ENCODE measurements at regions not wholly inside any gene's neighbourhood (a gene's known extent, or its start where the extent isn't known, plus 50 kb on each side); places are given as distances from the start of the nearest gene placed in this dataset.

DNA sequence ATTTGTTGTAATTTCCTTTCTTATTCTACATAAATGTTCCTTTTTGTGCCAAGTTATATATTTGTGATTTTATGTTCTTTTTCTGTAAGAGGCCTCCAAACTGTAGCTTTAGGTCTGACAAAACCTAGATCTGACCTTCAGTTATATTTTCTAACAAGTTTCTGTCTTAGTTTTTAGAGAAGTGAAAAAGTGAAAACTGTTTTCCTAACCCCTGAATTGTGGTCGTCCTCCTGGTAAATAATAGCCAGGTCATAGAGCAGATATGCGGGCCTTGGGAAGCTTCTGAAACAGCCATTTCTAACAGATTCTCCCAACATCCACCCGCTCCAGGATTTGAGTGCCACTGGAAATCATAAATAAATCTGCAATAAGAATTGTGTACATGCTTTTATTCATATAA is 398.4 kb upstream of the CWC22 start:
- TF ChIP-seq TAF1 (IDR thresholded peaks at IDR 0.05; ENCODE audit: borderline replicate concordance, insufficient read depth, low read length) (no peak), FOXP2 (optimal IDR thresholded peaks at IDR 0.05; ENCODE audit: borderline replicate concordance, extremely low read depth, extremely low read length, insufficient read depth) (no peak), POLR2AphosphoS5 (IDR thresholded peaks at IDR 0.05; ENCODE audit: low read depth, low read length) (no peak), SIN3A (IDR thresholded peaks at IDR 0.05; ENCODE audit: borderline replicate concordance, insufficient read depth, low read length) (no peak)
- TF ChIP-seq, protein P1, sequence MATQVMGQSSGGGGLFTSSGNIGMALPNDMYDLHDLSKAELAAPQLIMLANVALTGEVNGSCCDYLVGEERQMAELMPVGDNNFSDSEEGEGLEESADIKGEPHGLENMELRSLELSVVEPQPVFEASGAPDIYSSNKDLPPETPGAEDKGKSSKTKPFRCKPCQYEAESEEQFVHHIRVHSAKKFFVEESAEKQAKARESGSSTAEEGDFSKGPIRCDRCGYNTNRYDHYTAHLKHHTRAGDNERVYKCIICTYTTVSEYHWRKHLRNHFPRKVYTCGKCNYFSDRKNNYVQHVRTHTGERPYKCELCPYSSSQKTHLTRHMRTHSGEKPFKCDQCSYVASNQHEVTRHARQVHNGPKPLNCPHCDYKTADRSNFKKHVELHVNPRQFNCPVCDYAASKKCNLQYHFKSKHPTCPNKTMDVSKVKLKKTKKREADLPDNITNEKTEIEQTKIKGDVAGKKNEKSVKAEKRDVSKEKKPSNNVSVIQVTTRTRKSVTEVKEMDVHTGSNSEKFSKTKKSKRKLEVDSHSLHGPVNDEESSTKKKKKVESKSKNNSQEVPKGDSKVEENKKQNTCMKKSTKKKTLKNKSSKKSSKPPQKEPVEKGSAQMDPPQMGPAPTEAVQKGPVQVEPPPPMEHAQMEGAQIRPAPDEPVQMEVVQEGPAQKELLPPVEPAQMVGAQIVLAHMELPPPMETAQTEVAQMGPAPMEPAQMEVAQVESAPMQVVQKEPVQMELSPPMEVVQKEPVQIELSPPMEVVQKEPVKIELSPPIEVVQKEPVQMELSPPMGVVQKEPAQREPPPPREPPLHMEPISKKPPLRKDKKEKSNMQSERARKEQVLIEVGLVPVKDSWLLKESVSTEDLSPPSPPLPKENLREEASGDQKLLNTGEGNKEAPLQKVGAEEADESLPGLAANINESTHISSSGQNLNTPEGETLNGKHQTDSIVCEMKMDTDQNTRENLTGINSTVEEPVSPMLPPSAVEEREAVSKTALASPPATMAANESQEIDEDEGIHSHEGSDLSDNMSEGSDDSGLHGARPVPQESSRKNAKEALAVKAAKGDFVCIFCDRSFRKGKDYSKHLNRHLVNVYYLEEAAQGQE (IDR thresholded peaks at IDR 0.05; ENCODE audit: insufficient read depth in 1 of 2, low read depth in 2 of 2, low read length in 2 of 2): no peak

DNA sequence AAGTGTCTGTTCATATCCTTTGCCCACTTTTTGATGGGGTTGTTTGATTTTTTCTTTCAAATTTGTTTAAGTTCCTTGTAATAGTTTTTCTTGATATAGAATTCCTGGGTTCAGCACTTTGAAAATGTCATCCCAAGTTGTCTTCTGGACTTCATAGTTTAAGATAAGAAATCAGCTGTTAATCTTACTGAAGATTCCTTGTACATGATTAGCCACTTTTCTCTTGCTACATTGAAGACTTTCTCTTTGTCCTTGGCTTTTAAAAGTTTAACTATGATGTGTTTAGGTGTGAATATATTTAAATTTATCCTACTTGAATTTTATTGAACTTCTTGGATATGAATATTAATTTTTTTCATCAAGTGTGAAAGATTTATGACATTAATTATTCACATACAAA is 387.2 kb upstream of the CWC22 start:
- no peak for TF ChIP-seq POLR2AphosphoS5 (IDR thresholded peaks at IDR 0.05; ENCODE audit: low read depth, low read length)

DNA sequence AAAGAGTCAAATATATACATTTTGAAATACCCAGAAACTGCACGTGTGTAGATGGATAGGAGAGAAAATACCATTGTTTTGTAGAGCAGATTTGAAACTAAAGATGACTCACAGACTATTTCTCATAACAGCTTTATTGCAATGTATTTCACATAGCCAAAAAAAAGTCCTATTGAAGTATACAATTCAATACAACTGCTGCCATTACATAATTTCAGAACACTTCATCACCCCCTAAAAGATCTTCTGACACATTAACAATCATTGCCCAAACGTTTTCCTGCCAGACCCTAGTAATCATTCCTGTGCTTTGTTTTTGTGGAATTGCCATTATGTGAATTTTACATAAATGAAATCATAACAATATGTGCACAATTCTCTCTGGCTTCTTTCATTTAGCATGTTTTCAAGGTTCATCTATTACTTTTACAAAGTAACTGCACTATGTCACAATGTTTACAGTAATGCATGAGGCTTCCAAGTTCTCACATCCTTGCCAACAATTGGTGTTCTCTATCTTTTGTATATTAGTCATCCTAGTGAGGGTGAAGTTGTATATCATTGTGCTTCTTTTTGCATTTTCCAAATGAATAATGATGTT is 378.6 kb upstream of the CWC22 start:
- TF ChIP-seq POLR2AphosphoS5 (IDR thresholded peaks at IDR 0.05; ENCODE audit: low read depth, low read length): no peak
- TF ChIP-seq TAF1 (IDR thresholded peaks at IDR 0.05; ENCODE audit: borderline replicate concordance, insufficient read depth, low read length): no peak
- no peak for TF ChIP-seq FOXP2 (optimal IDR thresholded peaks at IDR 0.05; ENCODE audit: borderline replicate concordance, extremely low read depth, extremely low read length, insufficient read depth)
- no peak for TF ChIP-seq SIN3A (IDR thresholded peaks at IDR 0.05; ENCODE audit: borderline replicate concordance, insufficient read depth, low read length)
- TF ChIP-seq, protein P1 (IDR thresholded peaks at IDR 0.05; ENCODE audit: insufficient read depth in 1 of 2, low read depth in 2 of 2, low read length in 2 of 2): no peak

GRCh38 chr2:180376066-180376465 is 369.0 kb upstream of the CWC22 start:
- TF ChIP-seq POLR2AphosphoS5 (IDR thresholded peaks at IDR 0.05; ENCODE audit: low read depth, low read length) (no peak), SIN3A (IDR thresholded peaks at IDR 0.05; ENCODE audit: borderline replicate concordance, insufficient read depth, low read length) (no peak), TAF1 (IDR thresholded peaks at IDR 0.05; ENCODE audit: borderline replicate concordance, insufficient read depth, low read length) (no peak), FOXP2 (optimal IDR thresholded peaks at IDR 0.05; ENCODE audit: borderline replicate concordance, extremely low read depth, extremely low read length, insufficient read depth) (no peak)
- TF ChIP-seq, protein P1 (IDR thresholded peaks at IDR 0.05; ENCODE audit: insufficient read depth in 1 of 2, low read depth in 2 of 2, low read length in 2 of 2): no peak

DNA sequence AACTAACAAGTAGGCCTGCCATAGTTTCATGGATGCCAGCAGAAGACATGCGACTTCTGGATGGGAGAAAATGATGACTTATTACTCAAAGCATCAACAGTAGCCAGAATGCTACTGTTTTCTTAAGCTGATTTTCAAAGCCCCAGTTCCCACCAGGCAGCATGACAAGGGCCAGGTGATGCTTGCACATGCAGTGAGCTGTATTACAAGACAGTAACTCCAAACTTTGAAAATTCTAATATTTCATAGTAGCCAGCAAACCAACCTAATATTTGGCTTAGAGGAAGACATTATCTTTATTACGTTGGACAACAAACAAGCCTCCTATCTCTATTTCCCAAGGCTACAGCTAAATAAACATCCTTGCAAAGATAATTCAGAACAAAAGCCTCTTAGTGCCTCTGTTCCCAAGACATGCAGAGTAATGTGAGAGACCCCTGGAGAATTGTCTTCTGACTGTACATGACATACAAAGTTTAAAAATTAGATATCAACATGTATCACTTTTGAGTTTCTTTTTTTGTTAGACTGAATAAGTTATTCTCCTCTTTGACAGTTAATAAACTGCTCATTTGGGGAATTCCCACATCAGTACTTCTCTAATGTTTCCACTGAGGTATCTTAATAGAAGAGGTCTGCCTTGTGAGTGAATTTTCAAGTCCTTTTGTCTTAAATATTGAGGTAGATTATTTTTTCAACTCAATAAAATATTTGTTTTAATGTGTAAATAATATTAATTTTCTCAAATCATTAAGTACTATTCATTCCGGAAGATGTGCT is 367.6 kb upstream of the CWC22 start:
- TF ChIP-seq SIN3A (IDR thresholded peaks at IDR 0.05; ENCODE audit: borderline replicate concordance, insufficient read depth, low read length): no peak

GRCh38 chr2:180370511-180371205 is 363.6 kb upstream of the CWC22 start:
- TF ChIP-seq POLR2AphosphoS5 (IDR thresholded peaks at IDR 0.05; ENCODE audit: low read depth, low read length) (no peak), TAF1 (IDR thresholded peaks at IDR 0.05; ENCODE audit: borderline replicate concordance, insufficient read depth, low read length) (no peak), SIN3A (IDR thresholded peaks at IDR 0.05; ENCODE audit: borderline replicate concordance, insufficient read depth, low read length) (no peak), FOXP2 (optimal IDR thresholded peaks at IDR 0.05; ENCODE audit: borderline replicate concordance, extremely low read depth, extremely low read length, insufficient read depth) (no peak)
- TF ChIP-seq, protein P1 (IDR thresholded peaks at IDR 0.05; ENCODE audit: insufficient read depth in 1 of 2, low read depth in 2 of 2, low read length in 2 of 2): no peak
